ENCODE measurements at regions not wholly inside any gene's neighbourhood (a gene's known extent, or its start where the extent isn't known, plus 50 kb on each side); places are given as distances from the start of the nearest gene placed in this dataset.

- TF ChIP-seq, protein P1, sequence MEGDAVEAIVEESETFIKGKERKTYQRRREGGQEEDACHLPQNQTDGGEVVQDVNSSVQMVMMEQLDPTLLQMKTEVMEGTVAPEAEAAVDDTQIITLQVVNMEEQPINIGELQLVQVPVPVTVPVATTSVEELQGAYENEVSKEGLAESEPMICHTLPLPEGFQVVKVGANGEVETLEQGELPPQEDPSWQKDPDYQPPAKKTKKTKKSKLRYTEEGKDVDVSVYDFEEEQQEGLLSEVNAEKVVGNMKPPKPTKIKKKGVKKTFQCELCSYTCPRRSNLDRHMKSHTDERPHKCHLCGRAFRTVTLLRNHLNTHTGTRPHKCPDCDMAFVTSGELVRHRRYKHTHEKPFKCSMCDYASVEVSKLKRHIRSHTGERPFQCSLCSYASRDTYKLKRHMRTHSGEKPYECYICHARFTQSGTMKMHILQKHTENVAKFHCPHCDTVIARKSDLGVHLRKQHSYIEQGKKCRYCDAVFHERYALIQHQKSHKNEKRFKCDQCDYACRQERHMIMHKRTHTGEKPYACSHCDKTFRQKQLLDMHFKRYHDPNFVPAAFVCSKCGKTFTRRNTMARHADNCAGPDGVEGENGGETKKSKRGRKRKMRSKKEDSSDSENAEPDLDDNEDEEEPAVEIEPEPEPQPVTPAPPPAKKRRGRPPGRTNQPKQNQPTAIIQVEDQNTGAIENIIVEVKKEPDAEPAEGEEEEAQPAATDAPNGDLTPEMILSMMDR (IDR thresholded peaks at IDR 0.05): no peak
- TF ChIP-seq POLR2A (IDR thresholded peaks at IDR 0.05): no peak
Observed at GRCh38 chr3:102114264-102114979, 265.1 kb downstream of the NFKBIZ start.
